Inflammatory macrophage (primary cell): ENCODE measurements at regions not wholly inside any gene's neighbourhood (a gene's known extent, or its start where the extent isn't known, plus 50 kb on each side); places are given as distances from the start of the nearest gene placed in this dataset.
"Not testable (repeated sequence)": the region's sequence is repeated elsewhere in the genome, so short reads cannot be mapped to it uniquely, and the experiment has no call there.

ENCODE experiments used
- DNase-seq, 2 donors: peaks; one replicate each; pipeline ENCODE4 v3.0.0-alpha.2; 2020 to 2022

DNA sequence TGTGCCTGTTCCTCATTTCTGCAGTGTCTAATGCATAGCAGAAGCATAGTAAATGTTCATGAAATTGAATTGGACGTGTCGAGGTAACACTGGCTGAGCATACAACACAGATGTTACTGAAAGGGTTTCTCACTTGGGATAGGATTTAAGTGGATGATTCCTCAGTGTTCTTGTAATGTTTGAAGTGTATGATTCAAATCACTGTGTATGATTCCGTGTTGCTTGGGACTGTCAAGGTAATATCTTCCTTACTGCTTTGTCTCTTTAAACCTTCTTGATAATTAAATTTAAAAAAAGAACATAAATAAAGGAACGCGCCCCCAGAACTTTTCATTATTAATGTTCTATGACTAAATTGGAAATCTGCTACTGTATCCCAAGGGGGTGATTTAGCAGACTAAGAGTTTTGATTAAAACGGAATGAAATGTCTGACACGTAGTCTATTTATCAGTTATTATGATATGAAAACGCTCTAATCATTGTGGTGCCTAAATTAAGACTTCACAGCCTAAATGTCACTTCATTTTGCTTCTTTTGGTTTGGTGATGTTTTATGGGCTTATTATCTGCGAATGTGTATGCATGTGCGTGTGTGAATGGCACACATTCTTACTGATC, 696.9 kb upstream of the EPHA5 start:
- no peak for DNase-seq

DNA sequence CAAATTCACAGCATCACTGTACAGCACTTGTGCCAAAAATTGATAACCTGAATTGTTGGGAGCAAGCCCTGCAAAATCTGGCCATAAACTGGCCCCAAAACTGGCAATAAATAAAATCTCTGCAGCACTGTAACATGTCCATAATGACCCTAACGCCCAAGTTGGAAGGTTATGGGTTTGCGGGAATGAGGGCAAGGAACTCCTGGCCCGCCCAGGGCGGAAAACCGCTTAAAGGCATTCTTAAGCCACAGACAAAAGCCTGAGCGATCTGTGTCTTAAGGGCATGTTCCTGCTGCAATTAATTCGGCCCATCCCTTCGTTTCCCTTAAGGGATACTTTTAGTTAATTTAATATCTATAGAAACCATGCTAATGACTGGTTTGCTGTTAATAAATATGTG, 690.1 kb upstream of the EPHA5 start:
- DNase-seq, result not testable (repeated sequence)

DNA sequence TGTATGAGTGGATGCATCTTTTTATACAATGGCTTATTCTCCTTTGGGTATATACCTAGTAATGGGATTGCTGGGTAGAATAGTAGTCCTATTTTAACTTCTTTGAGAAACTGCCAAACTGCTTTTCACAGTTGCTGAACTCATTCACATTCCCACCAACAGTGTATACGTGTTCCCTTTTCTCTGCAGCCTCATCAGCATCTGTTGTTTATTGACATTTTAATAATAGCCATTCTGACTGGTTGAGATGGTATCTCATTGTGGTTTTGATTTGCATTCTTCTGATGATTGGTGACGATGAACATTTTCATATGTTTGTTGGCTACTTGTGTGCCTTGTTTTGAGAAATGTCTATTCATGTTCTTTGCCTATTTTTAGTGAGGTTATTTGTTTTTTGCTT, 687.0 kb upstream of the EPHA5 start:
- DNase-seq, result no peak

DNA sequence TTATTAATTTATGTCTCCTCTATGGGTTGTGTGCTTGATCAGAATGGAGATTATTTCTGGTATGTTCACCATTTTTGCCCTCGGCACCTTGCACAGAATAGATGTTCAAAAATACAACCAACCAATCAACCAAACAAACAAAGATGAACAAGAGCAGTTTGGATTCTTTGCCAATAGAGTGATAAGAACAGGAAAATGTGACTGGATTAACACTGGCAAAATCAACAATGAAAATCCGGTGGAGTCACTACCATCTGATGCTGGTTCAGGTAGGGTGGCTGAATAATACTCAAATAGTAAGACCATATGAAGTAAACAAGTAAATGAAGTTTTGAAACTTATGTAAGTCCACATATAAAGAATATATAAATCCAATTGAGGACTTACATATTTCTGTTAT, 685.0 kb upstream of the EPHA5 start:
- no peak for DNase-seq

DNA sequence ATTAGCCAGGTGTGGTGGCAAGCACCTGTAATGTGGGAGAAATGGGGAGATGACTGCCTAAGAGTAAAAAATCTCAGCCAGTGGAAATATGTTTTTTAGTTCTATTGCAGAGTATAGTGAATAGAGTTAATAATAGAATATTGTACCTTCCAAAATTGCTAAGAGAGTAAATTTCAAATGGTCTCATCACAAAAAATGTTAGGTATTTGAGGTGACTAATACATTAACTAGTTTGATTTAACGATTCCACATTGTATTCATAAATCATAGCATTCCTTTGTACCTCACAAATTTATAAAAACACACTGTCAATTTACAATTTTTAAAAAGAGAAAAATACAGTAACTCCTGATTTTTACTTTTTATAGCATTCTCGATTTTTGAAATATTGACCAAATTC, 681.5 kb upstream of the EPHA5 start:
- DNase-seq, result no peak

DNA sequence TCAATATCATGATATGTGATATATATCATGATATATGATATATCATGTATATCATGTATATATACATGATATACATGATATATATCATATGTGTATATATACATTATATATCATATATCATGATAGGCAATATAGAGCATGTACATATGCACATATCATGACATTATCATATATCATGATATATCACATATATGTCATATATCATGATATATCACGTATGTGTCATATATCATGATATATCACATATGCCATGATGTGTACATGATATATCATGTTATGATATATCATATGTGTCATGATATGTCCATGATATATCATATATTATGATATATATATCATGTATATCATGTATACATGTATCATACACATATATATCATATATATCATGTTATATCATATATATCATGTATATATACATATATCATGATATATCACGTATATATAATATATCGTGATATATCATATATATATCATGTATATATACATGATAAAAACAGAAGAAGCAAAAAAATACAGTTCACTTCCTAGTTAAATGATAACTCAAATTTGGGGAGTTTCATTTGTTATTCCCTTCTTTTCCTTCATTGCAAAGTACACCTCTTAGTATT, 670.1 kb upstream of the EPHA5 start:
- no peak for DNase-seq

DNA sequence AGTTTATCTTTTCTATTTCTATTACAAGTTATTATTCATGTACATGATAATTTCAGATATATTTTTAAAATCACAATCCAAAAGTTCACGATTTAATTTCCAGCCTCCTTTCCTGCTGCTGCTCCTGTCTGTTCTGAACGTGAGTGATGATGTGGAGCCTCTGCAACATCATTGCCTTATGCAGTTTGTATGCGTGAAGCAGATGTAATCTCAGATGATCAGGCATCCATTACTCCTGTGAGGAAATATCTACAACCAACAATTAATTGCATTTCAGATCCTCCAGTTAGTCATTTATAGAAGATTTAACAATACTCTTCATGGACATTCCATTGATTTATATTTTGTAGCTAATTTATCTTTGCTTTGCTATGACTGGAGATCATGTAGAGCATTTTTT, 668.7 kb upstream of the EPHA5 start:
- DNase-seq, result no peak

DNA sequence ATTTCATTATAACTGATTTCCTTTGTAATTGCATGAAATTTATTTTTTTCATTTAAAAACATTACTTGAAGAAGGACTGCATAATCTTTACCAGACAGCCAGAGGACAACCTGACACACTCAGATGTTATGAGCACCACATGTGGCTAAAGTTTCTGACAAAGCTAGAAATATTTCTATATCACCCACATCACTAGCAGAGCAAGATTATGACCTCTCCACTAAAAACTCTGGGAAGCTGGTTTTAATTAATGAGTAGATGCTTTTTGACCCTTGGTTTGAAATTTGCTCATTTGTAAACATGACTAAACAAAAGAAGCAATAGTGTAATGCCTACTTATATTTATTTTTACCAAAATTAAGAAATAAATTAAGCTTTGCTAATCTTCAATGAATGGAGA, 661.5 kb upstream of the EPHA5 start:
- no peak for DNase-seq

DNA sequence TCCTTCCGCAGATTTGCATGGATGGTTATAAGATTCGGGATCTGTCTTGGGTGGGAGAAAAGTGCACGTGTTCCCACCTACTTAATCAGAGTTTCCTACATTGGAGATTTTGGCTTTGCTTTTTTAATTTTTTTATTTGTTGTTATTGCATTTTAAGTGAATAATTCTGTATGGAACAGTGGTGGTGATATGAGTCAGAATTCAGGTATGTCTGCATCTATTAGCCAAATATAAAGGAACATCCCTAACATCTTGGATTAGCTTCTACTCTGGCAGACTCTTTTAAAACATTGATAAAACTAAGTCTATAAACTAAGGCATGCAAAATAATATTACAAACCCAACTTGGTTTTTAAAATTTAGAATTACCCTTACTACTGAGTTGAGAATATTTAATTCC, 659.8 kb upstream of the EPHA5 start:
- DNase-seq, result no peak

DNA sequence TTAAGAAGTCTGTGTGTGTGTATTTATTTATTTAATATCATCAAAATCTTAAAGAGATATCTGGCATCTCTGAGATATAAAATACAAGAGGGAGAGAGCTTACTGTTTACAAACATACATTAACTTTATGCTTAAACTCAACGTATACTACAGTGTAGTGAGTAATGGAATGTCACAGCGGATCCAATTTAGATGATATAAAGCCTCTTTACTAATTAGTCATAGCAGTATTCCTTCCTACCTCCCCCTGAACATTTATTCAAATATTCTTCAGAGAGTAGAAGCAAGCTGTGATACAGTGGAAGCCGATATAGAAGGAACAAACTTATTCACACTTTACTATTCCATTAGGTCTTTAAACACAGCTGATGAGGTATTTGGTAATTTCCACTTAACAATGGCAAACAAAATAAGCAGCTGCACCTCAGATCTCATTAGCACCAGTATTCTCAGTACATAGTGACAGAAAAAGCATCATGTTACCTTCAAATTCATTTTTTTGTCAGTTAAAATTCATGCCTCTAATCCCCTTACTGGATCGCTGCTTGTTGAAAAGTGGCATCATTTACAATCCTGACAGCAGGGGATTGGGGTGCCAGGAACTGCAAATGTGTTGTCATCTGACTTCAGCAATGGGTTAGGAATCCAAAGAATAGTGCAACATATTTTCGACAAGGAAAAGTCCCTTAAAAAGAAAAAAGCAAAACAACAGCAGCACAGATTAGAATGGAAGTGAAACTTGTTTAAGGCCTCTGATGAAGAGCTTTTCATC, 658.7 kb upstream of the EPHA5 start:
- DNase-seq, result no peak

DNA sequence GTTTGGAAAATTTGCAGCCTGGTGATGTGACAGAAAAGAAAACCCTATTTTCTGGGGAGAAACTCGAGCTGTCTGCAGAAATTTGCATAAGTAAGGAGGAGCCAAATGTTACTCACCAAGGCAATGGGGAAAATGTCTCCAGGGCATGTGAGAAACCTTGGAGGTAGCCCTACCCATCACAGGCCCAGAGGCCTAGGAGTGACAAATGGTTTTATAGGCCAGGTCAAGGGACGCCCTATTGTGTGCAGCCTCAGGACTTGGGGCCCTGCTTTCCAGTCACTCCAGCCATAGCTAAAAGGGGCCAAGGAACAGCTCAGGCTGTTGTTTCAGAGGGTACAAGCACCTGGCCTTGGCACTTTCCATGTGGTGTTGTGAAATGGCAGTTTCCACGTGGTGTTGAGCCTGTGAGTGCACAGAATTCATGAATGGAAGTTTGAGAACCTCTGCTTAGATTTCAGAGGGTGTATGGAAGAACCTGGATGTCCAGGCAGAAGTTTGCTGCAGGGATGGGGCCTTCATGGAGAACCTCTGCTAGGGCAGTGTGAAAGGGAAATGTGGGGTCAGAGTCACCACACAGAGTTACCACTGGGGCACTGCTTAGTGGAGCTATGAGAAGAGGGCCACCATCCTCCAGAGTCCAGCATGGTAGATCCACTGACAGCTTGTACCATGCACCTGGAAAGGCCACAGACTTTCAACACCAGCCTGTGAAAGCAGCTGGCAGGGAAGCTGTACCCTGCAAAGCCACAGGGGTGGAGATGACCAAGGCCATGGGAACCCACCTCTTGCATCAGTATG, 637.6 kb upstream of the EPHA5 start:
- DNase-seq, result no peak

DNA sequence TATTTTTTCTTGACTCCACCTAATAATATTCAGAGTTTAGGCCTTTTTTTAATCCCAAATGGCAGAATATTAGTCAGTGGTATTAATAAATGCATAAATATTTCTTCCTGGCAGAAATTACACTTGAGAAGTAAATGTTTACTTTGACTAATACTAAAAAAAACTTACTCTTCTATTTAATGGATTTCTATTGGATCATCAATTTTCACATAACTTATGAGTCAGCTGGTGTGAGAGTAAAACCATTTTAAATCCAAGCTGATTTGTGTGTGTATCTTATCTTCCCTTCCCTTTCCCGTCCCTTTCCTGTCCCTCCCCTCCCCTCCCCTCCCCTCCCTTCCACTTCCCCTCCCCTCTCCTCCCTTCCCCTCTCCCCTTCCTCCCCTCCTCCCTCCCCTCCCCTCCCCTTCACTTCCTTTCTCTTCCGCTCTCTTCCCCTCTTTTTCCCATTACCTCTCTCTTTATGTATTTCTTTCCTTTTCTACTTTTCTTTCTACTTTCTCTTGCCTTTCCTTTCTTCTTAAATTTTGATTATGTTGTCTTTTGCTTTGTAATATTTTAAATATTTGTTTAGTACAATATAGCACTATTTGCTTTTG, 630.1 kb upstream of the EPHA5 start:
- DNase-seq, result no peak

DNA sequence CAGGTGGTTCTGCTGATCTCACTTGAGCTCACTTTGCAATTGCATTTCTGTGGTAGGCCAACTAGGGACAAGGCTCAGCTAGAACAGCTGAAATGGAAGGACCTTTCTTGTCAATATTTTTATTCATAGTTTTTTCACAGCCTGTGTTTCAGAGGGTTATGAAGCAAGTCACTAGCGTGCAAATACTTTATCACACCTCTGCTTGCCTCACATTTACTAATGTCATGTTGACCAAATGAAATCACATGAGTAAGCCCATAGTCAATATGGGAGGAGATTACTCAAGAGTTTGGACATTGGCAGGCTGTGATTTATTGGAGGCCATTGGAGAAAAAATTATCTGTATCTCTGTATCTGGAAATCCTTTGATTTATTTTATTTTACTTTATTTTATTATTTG, 628.3 kb upstream of the EPHA5 start:
- DNase-seq, result no peak

DNA sequence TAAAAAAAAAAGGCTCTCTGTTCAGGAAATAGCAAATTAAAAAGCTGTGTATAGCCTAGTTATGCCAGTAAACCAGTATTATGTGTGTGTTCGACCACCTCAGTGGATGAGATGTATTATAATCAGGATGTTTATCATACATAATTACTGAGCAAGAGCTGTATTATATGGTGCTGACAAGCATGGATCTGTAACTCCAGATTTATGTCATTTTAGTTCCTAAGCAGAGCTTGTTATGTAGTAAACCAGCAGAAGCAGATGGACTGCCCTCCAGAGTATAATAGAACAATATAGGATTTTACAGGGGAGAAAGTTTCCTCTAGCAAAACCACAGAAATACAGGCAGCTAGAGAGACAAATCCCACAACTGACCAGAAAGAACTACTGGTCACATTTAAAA, 627.4 kb upstream of the EPHA5 start:
- no peak for DNase-seq

DNA sequence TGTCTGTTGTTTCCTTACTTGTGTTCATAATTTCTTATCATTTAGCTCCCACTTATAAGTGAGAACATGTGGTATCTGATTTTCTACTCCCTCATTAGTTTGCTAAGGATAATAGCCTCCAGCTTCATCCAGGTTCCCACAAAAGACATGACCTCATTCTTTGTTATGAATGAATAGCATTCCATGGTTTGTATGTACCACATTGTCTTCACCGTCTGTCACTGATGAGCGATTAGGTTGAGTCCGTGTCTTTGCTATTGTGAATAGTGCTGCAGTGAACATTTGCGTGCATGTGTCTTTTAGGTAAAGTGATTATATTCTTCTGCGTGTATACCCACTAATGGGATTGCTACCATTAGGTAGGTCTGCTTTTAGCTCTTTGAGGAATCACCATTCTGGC, 624.3 kb upstream of the EPHA5 start:
- DNase-seq, result no peak

DNA sequence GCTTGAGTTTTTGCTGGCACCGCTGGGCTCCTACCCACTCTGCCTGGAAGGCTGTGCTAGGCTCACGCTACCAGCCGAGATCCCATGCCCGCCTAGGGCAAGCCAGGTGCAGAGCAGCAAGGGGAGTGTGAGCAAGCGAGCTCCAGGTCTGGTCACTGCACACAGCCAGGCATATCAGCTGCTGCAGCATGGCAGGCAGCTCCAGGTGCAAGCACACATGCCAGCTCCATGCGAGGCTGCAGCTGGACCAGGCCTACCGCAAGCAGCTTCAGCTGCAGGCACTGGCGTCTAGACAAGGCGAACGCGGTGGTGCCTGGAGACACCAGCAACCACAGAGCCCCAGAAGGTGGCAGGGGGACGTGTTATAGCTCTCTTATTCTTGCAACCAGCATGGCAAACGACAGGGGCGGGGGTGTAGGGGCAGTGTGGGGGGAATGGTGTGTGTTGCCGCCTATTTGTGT, 614.7 kb upstream of the EPHA5 start:
- no peak for DNase-seq

DNA sequence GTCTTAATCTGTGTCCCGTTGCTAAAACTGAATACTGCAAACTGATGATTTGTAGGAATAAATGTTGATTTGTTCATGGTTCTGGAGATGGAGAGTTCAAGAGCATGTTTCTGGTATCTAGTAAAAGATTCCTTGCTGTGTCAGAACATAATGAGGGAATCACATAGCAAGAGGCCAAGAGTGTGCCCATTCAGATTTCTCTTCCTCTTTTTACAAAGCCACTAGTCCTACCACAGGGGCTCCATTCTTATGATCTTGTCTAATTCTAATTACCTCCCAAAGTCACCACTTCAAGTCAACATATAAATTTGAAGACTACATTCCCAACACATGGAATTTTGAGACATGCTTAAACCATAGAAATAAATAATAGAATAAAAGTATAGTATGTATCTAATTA, 608.8 kb upstream of the EPHA5 start:
- no peak for DNase-seq

DNA sequence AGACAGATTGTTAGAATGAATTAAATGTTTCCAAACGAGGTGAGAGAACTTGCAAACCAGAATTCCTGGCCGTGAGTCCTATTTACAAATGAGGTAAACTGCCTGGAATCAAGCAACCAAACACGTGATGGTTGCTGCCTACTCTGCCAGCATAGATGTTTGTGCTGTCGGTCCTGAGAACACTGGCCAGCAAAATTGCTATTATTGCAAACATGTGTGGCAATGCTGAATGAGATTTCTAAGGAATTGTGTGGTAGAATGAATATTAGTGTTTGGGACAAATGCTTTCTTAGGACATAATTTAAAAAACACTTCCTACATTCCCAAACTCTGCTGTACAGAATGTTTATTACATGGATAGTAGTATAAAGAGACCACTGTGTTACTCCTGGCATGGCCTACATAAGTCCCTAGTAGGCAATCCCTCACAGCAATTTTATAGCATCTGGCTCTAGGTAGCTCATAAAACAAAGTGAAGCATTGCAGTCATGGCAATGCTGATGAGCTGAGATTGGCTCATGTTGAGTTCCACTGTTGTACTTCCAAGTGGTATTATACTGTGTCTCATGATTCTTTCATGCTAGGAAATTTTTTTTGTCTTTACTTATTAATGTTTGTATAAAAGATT, 605.2 kb upstream of the EPHA5 start:
- DNase-seq, result no peak

DNA sequence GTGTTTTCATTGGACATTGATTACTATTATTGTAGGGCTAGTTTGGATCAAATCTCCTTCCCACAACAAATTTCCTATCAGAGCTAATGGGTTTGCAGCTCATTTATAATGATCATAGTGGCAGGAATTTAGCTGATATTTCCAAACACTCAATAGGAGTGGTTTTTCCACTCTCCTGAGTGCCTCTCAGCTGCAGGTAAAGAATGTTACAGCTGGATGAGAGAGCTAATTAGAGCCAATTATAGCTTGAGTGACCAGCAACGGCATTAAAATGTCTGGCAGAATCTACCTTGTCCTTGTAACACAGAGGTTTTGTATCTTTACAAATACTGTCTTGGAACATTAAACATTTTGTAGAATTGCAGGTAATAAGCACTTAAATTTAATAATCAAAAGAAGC, 602.8 kb upstream of the EPHA5 start:
- no peak for DNase-seq

DNA sequence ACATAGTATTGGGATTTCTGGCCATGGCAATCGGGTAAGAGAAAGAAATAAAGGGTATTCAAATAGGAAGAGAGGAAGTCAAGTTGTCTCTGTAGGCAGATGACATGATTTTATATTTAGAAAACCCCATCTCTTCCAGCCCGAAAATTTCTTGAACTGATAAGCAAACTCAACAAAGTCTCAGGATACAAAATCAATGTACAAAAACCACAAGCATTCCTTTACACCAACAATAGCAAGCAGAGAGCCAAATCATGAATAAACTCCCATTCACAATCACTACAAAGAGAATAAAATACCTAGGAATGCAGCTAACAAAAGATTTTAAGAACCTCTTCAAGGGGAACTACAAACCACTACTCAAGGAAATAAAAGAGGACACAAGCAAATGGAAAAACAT, 600.1 kb upstream of the EPHA5 start:
- DNase-seq, result not testable (repeated sequence)

DNA sequence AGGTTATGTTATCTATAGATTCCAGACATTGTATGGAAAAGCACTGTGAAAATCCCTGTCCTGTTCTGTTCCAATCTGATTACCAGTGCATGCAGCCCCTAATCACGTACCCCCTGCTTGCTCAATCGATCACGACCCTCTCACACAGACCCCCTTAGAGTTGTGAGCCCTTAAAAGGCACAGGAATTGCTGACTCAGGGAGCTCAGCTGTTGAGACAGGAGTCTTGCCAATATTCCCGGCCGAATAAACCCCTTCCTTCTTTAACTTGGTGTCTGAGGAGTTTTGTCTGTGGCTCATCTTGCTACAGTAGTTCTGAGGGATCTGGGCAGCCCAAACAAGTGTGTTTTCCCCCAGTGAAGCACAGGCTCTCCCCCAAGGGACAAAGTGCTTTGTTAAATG, 596.3 kb upstream of the EPHA5 start:
- not testable (repeated sequence) for DNase-seq

DNA sequence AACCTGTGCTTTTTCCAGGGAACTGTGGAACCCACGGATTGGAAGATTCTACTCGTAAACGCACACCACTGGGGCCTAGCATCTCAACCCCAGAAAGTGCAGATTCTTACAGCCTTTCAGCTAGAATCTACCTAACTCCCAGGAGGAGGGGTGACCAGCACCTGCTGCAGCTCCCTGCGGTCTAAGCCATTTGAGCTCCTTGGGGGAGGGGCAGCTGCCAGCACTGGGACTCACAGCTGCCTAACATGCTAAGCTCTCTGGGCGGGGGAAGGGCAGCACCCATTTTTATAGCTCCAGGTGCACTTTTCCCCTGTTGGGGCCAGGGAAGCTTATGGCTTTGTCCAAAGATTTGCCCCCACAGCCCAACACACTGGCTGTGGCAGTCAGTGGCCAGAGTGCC, 595.7 kb upstream of the EPHA5 start:
- DNase-seq, result no peak
